T-helper 22 cell (primary cell): ENCODE measurements at regions not wholly inside any gene's neighbourhood (a gene's known extent, or its start where the extent isn't known, plus 50 kb on each side); places are given as distances from the start of the nearest gene placed in this dataset.

Source experiments
- DNase-seq: peaks from one replicate; pipeline ENCODE4 v3.0.0-alpha.2; 2020; ENCODE audit warnings: low read depth

DNA sequence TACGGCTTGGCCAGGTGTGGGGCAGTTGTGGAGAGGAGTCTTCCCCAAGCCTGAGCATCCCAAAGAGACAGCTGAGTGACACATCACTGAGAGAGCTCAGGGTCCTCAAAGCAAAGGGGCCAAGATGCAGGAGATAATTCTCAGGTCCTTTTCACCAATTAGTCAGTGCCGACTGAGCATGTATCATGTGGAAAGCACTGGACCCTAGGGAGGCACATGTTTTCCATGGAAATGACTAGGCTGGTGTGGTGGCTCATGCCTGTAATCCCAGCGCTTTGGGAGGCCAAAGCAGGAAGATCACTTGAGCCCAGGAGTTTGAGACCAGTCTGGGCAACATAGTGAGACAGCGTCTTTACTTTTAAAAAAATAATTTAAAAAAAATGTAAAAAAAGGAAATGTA, 67.3 kb upstream of the PRPS1 start:
- no peak for DNase-seq

DNA sequence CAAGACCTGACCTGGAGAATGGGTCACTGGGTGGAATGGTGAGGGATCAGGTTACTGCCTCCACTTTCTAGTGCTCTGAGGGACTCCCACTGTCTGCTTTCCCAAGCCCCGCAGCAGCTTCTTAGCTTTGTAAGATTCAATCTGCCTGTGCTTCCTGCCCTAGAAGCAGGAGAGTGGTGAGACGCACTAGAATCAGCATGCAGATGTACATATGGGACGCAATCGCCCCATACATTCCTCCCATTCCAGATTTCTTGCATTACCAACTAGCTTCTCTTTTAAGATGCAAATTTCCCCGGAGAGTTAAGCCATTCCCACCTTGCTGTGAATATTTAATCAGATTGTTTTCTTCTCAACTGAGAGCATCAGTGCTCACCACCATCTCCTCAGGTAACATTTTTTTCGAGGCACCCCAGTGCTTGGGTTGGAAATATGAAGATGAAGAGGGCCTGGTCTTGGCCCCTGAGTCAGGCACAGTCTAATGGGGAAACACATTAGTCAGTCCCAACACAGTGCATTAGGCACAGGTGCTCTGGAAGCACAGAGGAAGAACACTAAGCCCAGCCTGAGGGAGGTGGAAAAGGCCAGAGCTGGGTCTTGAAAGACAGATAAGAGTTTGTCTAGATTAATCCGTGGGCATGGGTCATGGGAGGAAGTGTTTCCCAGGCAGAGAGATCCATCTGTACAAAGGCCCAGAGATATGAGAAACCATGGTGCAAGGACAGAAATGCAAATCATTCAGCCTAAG, 66.7 kb upstream of the PRPS1 start:
- no peak for DNase-seq

DNA sequence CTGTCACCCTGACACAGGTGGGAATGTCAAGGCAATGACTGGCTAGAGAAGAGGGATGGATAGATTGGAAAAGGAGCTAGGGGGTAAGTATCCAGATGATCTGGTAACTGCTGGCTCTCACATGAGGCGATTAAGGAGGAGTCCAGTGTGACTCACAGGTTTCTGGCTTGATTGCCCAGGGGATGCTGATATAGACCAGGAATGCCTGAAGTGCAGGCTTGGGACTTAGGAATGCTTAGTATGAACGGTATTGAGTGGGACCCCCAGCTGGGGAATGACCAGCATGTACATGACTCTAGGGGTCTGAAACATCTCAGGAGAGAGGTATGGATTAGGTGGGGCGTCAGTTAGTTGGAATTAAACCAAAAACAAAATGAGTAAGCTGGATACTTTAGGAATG, 65.8 kb upstream of the PRPS1 start:
- DNase-seq, result no peak

DNA sequence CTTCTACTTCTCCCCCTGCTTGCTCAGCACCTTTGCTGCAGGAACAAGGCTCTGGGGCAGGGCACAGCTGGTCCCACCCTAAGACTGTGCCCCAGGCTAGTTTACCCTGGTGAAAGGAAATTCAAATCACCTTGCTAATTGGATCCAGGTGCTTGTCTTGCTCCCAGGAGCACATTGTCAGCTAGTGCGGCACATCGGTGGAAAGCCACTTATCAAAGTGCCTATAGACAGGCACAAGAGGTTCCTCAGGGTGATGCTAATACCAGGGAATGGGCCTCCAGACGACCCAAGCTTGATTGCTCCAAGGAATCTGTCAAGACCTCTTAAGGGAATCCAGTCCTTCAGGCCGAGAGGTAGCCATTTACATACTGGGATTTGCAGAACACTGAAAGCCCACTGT, 64.5 kb upstream of the PRPS1 start:
- no peak for DNase-seq

DNA sequence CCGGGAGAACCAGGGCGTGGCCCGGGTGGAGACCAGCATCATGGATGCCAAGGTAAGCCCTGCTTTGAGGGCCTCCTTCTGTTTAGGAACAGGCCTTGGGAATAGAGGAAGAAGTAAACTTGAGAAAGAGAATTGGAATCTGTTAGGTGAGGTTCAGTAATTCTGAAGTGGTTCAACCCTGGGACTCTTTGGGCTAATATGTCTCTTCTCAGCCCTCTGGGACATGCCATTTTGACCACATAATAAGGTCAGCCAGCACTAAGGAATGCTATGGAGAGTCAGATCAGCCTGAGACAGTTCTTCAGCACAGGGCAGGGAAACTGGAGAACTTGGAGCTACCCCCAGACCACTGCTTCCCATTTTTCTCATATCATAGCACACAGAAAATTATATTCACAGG, 63.3 kb upstream of the PRPS1 start:
- no peak for DNase-seq

DNA sequence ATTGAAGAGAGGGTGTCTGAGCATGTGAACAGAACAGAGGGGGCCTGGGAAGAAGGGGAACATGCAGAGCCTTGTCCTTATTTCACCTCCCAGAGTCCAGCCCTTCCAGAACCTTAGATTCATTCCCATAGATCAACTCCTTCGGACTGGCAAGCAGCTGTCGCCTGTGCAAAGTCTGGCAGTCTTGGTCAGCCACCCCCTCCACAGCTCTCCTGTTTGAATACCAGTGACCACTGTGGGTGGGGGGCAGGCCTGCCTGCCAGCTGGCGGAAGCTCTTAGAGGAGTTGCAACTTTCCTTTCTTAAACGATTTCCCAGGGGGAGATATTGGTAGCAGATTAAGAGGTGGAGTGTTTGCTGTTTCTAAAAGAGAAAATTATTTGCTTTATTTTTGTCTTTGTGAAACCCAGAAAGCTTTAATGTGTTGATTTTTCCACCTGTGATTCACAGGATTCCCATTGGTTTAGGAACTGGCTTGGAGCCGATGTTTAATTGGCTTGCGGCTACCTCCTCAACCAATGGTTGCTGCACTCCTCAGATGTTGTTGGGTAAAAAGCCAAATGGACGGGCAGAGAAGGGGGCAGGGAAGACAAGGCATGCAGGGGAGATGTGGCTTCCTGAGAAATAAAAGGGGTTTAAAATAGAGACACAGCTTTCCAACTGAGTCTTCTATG, 62.2 kb upstream of the PRPS1 start:
- DNase-seq, result no peak

DNA sequence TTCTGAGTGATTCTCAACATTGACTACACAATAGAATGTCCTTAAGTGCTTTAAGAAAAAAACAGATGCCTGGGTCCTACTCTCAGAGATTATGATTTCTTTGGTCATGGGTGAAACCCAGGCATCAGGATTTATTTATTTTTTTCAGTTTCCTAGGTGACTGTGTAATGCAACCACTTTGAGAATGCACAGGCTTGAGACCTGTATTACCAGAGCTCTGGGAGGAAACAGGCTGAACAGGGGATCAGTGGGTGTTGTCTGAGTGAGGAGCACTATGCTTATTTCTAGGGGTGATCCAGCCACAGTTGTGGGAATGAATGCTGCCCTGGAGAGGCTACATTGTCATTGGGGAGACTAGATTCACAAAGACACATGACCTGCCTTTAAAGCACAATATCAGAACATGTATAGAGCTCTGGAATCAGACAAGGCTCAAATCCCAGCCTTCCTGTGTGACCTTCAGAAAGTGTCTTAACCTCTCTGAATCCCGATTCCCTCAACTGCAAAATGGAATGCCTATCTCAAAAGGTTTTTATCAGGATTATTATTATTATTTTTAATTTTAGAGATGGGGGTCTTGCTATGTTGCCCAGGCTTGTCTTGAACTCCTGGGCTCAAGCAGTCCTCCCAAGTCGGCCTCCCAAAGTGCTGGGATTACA, 61.6 kb upstream of the PRPS1 start:
- no peak for DNase-seq

DNA sequence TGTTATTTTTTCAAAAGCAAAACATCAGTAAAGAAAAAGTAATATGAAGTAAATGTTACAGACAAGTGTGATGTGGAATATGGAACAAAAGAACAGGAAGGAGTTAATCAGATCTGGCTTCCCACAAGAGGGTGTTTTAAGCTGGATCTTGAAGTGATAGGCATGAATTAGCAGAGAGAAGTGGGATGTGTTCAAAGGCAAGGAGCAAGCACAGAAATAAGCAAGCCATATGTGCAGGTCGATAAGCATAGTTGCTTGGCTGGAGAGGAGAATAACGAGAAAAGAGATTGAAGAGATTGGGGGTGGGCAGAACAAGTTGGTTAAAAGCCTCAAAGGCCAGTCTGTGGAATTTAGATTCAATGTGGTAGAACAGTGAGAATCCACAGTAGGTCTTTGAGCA, 60.9 kb upstream of the PRPS1 start:
- no peak for DNase-seq

DNA sequence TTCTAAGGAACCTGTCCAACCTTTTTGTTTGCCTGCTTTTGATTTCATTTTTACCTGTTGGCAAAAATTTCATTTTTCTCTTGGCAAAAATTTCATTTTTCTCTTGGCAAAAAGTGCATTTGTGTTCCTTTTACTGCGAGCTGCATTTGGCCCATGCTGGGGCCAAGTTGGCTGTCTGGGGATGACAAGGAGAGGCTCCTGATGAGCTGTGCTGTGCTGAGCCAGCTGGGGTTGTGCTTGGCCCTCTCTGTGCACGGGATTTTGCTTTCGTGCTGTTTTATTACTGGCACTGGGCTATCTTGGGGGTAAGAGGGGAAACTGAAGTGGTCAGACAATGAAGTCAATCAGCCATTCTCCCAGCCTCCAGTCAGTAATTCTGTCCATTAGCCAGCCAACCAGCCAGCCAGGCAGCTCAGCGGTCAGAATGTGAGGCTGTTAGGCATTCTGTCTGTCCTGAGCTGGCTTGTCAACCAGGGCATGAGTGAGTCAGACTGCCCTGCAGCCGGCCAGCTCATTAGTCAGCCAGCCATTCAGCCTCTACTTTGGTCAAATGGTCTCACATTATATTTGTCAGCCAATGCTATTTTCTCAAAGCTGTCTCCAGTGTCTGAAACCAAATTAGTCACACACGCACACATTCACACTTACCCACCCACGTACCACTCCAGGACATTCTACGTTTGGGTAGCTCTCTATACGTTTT, 56.9 kb upstream of the PRPS1 start:
- DNase-seq, result no peak

DNA sequence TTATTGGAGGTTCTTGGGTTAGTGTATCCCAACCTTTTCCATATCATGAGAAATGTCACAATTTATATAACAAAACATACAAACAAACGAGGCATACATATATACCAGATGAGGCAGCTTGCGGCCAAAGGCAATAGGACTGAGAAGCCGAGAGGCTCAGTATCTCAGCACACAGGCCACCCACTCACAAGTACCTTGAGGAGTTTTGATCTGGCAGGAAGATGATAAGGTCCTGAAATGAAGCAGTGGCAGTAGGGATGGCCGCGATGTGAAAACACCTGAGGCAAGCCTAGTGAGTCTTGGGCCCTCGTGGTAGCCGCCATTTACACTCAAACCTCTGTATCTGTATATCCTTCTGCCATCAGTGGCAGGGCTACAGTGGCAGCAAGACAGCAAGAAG, 55.3 kb upstream of the PRPS1 start:
- DNase-seq, result no peak

DNA sequence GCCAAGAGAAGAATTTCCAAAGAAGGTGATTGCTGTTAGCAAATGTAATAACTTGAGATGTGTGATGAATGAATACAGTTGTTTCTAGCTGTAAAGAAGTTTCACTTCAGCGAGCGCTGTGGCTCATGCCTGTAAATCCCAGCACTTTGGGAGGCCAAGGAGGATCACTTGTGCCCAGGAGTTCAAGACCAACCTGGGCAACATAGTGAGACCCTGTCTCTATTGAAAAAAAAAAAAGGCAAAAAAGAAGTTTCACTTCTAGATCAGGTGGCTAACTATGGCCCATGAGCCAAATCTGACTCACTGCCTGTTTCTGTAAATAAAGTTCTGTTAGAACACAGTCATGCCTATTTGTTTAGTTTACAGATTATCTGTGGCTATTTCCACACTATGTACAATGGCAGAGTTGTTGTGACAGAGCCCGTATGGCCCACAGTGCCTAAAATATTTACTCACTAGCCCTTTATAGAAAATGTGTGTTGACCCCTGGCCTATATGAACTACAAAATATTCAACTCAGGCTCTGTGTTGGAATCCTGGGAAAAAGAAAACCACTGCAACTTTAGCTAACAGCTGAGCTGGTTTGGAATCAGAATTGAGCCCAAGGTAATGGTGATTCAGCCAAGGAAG, 54.1 kb upstream of the PRPS1 start:
- no peak for DNase-seq

DNA sequence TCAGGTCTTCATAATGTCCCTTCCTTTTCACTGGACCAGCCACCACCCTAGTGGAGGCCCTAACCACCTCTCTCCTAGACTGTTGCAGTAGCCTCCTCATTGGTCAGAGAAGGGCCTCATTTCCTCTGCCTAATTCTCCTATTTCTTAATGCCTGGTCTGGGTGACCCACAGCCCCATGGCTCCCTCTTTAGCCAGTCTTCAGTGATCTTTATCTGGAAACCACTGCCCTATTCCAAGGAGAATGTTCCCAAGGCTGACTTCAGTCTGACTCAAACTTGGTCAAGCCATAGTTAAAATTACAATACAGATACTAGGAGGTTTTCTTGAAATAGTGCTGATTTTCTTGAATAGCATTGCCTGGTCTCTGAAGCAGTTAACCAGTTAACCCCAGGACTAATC, 53.6 kb upstream of the PRPS1 start:
- no peak for DNase-seq

DNA sequence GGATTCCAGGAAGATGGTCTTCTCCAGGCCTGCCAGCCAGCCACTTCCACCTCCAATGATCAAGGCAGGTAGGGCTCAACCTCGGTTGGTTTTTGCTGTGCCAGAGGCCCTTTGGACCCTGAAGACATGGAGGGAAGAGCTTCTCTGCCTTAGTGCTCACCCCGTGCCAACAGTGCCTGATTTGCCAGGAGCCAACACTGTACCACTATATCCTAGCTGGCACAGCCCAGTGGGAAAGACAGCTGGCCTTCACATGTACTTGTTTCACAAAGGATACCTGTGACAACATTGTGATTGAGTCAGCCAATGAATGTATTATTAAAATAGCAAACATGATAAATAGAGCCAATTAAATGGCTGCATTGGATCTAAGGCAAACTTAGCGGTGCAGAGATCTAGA, 51.9 kb upstream of the PRPS1 start:
- no peak for DNase-seq

DNA sequence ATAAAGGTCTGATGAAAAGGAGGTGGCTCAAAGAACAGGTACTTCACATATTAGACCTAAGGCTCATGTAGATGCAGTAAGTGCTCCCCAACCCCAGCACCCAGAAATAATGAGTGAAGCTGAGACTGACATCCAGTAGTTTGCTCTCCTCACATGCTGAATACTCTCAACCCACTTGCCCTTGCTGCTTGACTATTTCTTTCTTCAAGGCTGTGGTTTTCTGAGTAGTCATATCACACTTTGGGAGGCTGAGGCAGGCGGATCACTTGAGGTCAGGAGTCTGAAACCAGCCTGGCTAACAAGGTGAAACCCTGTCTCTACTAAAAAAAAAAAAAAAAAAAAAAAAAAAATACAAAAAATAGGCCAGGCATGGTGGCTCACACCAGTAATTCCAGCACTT, 51.5 kb upstream of the PRPS1 start:
- DNase-seq, result no peak

DNA sequence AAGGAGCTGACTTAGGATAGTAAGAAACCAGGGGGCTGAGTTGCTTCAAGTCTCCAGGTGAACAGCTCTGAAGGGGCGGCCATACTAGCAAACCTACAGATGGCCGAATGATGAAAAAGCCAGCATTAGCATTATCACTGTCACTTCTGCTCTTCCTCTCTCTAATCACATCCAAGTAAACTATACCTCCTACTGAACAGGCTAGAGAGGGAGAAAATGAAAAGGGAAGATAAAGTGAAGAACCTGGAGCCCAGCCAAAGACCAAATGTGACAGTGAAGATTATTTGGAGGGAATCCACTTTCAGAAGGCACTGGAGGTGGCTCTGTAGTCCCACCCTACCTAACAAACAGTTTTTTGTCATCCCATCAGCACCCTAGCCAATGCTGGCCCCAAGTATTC, 50.4 kb upstream of the PRPS1 start:
- no peak for DNase-seq
